Activated CD4-positive, CD25-positive, alpha-beta regulatory T cell (primary cell): ENCODE measurements at regions not wholly inside any gene's neighbourhood (a gene's known extent, or its start where the extent isn't known, plus 50 kb on each side); places are given as distances from the start of the nearest gene placed in this dataset.

Source experiments
- DNase-seq, 4 experiments: peaks; one replicate each; lab custom pipeline; 2025; lab: John Stamatoyannopoulos, UW

DNA sequence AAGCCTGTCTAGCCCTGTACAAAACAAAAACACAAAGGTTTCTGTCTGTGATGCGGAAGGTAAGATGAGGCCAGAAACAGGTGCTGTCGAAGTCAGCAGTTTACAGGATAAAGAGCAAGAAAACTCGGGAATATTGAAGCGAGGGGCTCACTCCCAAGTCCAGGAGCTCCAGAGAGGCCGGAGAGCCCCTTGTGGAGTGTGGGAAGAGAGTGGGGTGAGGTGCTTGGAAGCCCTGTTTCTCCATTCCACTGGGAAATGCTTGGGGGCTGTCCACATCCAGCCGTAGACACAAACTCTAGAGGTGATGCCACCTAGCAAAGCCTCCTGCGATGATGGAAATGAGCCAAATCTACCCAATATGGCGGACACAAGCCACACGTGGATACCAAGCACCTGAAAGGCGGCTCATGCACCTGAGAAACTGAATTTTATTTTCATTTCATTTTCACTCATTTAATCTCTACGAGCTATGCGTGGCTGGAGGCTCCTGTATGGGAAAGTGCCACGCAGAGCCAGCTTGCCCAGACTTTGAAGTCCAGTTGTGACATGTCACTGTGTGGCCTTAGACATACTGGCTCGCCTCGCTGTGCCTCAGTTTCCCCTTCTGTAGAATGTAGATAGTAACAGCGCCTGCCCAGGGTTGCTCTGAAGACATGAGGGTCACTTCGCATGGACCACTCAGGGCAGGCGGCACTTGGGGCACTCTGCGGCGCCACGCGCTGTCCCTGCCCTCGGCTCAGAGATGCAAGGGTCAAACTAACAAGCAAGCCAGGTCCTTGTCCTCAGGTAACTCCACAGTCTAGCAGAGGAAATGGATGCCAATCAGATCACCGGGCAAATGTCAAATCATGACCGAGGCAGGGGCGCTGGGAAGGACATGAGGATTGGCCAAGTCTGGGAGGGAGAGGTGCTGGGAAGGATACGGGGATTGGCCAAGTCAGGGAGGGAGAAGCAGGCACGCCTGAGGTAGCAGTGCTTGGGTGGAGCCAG, 684.7 kb downstream of the TBC1D22A start:
- DNase-seq: no peak

- no peak for DNase-seq
Measured at GRCh38 chr22:47446331-47446730, 683.9 kb downstream of the TBC1D22A start.

DNA sequence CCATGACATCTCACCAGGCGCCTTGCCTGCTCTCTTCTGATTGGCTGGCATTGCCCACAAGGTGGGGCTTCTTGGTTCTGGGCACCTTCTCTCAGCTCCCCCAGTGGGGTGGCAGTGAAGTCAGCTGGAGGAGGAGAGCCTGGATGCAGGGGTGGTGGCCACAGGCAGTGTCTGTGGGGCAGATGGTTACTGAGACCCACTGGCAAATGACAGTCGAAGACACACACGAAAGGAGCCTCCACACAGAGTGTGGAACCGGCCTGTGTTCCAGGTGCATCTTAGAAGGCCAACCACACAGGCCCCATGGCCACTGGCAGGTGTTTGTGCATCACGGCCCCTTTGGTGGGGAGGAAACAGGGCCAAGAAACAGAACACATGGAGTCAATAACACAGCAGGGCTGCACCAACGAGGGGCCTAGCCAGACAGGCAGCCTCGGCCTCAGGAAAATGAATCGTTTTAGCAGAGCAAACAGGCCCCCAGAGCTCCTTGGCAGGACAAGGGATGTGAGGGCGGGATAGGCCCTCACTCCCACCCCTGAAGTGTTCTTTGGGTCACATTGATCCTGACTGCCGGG, 683.4 kb downstream of the TBC1D22A start:
- DNase-seq: no peak

GRCh38 chr22:47445212-47445611, 682.8 kb downstream of the TBC1D22A start:
- no peak for DNase-seq

- DNase-seq: no peak
Measured at GRCh38 chr22:47444746-47445065, 682.3 kb downstream of the TBC1D22A start.

GRCh38 chr22:47443836-47444745, 681.6 kb downstream of the TBC1D22A start:
- DNase-seq: no peak

DNA sequence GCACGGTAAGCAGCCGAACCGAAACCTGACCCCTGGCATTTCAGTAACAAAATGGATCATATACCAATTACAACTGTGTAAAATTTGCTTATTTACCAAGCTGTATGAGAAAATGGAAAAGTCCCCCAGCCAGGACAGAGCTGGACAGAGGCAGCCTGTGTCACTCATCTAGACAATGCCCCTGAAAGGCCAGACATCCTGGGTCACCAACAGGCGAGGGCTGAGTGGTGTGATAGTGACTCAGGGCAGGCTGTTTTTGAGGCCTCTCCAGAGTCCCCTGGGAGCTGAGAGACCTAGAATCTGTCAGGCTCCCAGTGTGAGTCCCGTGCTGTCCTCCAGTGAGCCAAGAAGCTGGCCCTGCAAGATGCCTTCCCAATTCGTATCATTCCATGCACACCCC, 680.4 kb downstream of the TBC1D22A start:
- no peak for DNase-seq

DNA sequence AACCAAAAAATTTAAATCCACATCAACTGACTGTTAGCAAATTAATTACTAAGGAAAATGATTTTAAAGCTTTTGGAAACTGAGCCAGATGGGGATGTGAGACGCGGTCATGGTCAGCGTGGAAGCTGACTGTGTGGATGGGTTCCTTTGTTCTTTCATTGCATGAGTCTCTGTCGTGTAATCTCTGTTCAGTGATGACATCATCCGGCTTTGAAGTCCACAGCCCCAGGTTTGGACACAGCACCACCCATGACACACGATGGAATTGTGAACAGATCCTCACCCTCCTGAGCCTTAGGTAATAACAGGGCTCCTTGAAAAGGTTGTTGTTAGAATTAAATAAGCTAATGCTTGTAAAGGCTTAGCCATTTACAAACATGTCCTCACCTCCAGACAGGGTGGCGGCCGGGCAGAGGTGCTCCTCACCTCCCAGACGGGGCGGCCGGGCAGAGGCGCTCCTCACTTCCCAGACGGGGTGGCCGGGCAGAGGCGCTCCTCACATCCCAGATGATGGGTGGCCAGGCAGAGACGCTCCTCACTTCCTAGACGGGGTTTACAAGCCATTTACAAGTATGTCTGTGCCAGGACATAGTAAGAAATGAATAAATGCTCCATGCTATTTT, 677.3 kb downstream of the TBC1D22A start:
- DNase-seq: no peak

DNA sequence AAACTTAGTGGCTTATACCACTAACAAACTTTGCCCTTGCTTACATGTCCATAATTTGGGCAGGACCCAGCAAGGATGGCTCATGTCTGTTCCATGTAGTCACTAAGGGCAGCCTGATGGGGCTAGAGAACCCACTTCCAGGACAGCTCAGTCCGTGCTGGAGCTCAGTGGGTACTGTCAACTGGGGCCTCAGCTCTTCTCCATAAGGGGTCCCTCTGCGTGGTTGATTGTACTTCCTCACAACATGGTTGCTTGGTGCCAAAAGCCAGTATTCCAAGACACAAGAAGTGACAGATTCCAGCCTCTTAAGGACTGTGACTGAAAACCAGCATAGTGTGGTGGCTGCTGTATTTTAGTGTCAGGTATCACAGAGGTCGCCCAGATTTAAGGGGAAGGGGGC, 675.2 kb downstream of the TBC1D22A start:
- no peak for DNase-seq

- no peak for DNase-seq
Measured at GRCh38 chr22:47437110-47437509, 674.7 kb downstream of the TBC1D22A start.

GRCh38 chr22:47435826-47436225, 673.4 kb downstream of the TBC1D22A start:
- no peak for DNase-seq

- no peak for DNase-seq
Measured at GRCh38 chr22:47435204-47435487, 672.7 kb downstream of the TBC1D22A start.

DNA sequence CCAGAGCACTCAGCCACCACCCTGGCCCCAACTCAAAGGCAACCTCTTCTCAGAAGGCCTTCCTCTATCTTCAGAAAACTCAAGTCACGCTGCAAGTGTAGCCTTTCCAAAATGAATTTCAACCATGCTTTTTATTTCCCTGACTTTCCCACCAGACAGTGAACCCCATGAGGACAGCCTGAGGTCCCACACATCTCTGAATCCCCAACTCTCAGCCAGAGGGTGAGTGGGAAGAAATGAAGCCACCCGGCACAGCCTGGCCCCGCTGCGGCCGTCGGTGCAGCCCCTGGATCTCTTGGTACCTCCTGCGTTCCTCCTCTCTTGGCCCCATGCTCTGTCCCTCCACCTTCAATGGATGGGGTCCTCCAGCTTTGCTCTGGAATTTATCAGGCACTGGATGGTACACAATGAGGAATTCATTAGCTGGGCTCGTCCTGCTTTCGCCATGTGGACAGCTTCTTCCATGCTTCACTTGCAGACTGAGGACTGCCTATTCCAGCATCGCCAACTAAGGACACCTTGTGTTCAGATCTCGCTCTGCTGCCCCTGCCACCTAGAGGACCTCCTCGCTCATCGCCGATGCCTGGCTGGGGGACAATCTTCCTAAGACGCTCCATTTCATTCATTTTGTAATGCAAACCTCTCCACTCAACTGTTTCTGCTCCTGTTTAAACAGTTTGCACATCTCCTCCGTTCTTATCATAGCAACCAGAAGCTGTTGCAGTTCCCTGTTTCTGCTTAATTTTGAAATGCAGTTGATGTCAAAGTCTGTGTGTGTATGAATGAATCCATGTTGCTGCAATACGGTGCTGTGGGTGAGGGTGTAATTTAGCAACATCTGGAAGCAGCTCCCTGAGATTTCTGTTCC, 672.1 kb downstream of the TBC1D22A start:
- DNase-seq: no peak

GRCh38 chr22:47433627-47434026, 671.2 kb downstream of the TBC1D22A start:
- DNase-seq: no peak

- no peak for DNase-seq
Measured at GRCh38 chr22:47432683-47433082, 670.2 kb downstream of the TBC1D22A start.

DNA sequence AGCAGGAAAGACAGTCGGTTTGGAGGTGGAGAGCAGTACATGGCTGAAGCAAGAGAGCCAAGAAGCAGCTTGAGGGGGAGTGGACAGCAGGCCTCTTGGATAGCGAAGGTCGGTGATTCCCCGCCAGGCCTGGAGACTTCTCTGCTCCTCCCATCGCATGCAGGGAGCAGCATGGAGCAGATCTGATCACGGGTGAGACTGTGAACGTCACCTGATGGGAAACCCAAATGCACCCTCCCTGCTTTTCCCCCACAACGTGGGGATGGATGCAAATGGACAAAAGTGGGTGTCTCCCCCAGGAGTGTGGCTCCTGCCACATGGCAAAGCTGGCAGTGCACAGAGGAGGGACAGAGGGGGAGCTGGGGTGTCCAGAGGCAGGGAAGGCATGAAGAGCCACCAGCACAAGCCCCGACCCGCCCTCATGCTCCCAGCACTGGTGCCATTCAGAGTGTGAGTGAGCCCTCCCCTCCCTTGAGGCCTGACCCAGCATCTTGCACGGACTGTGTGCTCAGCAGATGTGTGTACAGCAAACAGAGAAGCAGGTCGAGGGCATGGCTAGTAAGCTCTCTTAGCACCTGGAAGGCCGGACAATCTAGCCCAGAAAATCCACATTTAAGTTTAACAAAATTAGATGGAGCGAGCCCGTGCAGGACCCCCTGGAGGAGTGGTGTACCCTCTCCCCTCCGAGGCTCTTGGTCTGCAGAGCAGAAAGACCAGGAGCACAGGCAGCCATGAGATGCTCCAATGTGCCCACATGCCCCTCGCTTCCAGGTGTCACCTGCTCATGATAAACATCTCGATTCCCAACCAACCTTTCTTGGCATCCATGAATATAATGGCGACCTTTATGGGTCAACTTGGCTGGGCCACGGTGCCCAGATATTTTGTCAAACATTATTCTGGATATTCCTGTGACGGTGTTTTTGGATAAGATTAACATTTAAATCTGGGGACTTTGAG, 661.7 kb downstream of the TBC1D22A start:
- DNase-seq: no peak

GRCh38 chr22:47423266-47423665, 660.8 kb downstream of the TBC1D22A start:
- no peak for DNase-seq

GRCh38 chr22:47422736-47423135, 660.3 kb downstream of the TBC1D22A start:
- no peak for DNase-seq

DNA sequence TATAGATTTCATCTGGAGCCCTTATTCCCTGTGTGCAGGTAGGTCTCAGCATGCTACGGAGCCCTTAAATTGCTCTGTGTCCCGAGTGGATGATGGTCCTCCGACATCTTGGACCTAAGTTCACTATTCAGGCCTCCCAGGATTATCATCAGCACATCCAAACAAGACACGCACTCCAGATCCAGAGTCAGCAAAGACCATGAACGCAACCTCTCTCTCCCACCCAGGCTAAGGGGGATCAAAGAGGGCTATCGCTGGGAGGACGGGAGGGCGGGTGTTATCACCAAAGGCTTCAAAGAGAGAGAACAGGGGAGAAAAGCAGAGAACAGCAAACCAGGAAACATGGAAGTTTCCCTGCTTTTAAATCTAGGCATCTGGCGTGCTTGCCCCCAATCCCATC, 659.4 kb downstream of the TBC1D22A start:
- DNase-seq: no peak

GRCh38 chr22:47420211-47420610, 657.8 kb downstream of the TBC1D22A start:
- DNase-seq: no peak
